PC-9 (cell line): ENCODE measurements at regions not wholly inside any gene's neighbourhood (a gene's known extent, or its start where the extent isn't known, plus 50 kb on each side); places are given as distances from the start of the nearest gene placed in this dataset.

Source experiments
- BruUV-seq: library from RNA; stranded (reverse); fragments of 400-500 nt; replicated peaks from 2 replicates; lab custom pipeline; 2021; lab: Mats Ljungman, UMichigan
- CTCF ChIA-PET: fragments of 300-600 bp; sonication (Branson Sonifier 250); formaldehyde crosslinking; loops from one replicate; lab custom pipeline; 2022; ENCODE audit warnings: antibody characterized with exemption; lab: Charles Lee
- POLR2A ChIA-PET: fragments of 300-600 bp; sonication (Branson Sonifier 250); formaldehyde crosslinking; loops from one replicate; lab custom pipeline; 2022; ENCODE audit warnings: antibody characterized with exemption; ENCODE audit not compliant: unreplicated experiment; lab: Charles Lee
- DNase-seq, 2 experiments: peaks; one replicate each; pipeline versions ENCODE4 v3.0.0 to v3.0.0-alpha.2; 2015 to 2022; ENCODE audit warnings: mixed read lengths in 1 of 2
- H2AFZ ChIP-seq: fragments of 200-600 bp; sonication (generic); 2 replicates; pipeline ENCODE4 v1.8.1; 2017; ENCODE audit warnings: antibody characterized with exemption
- H3F3A ChIP-seq: fragments of 200-600 bp; sonication (generic); 2 replicates; pipeline ENCODE4 v1.8.1; 2017; ENCODE audit warnings: antibody characterized with exemption, mild to moderate bottlenecking, low read depth; ENCODE audit not compliant: insufficient read depth
- H3K27ac ChIP-seq: fragments of 200-600 bp; sonication (generic); 2 replicates; pipeline ENCODE4 v1.6.1; 2016; ENCODE audit warnings: mixed run types
- H3K27me3 ChIP-seq: fragments of 200-600 bp; sonication (generic); 2 replicates; pipeline ENCODE4 v1.6.1; 2016; ENCODE audit warnings: low read depth, mixed run types; ENCODE audit not compliant: insufficient read depth
- H3K36me3 ChIP-seq: fragments of 200-600 bp; sonication (generic); 2 replicates; pipeline ENCODE4 v1.6.1; 2016; ENCODE audit warnings: low read depth, mixed run types
- H3K4me1 ChIP-seq: fragments of 200-600 bp; sonication (generic); replicated peaks from 2 replicates; pipeline ENCODE4 v1.6.1; 2016; ENCODE audit warnings: mixed run types; ENCODE audit not compliant: insufficient read depth
- H3K4me2 ChIP-seq: fragments of 200-600 bp; sonication (generic); 2 replicates; pipeline ENCODE4 v1.6.1; 2017; ENCODE audit warnings: mixed run types
- H3K4me3 ChIP-seq: fragments of 200-600 bp; sonication (generic); 2 replicates; pipeline ENCODE4 v1.6.1; 2016; ENCODE audit warnings: mixed run types
- H3K79me2 ChIP-seq: fragments of 200-600 bp; sonication (generic); 2 replicates; pipeline ENCODE4 v1.6.1; 2017; ENCODE audit warnings: low read depth, mixed run types
- H3K9me2 ChIP-seq: fragments of 200-600 bp; sonication (generic); 2 replicates; pipeline ENCODE4 v1.8.1; 2017; ENCODE audit warnings: mild to moderate bottlenecking; ENCODE audit not compliant: insufficient read depth
- H3K9me3 ChIP-seq: fragments of 200-600 bp; sonication (generic); 2 replicates; pipeline ENCODE4 v1.8.1; 2016; ENCODE audit warnings: low read depth; ENCODE audit not compliant: insufficient read depth
- H4K20me1 ChIP-seq: fragments of 200-600 bp; sonication (generic); 2 replicates; pipeline ENCODE4 v1.8.1; 2017; ENCODE audit not compliant: insufficient read depth
- CTCF ChIP-seq: fragments of 200-600 bp; sonication (generic); conservative IDR thresholded peaks from 2 replicates; pipeline ENCODE4 v1.6.1; 2017; ENCODE audit warnings: mixed run types, antibody characterized with exemption, mild to moderate bottlenecking, moderate library complexity
- EZH2 ChIP-seq: fragments of 200-600 bp; sonication (generic); IDR thresholded peaks from 2 replicates; pipeline ENCODE4 v1.8.0; 2017; ENCODE audit warnings: antibody characterized with exemption, low read depth
- intact Hi-C: fragments of 100-400 bp; cut with micrococcal nuclease; formaldehyde crosslinking; loops from one replicate; pipeline ENCODE4 v1.10.0; 2022; ENCODE audit not compliant: unreplicated experiment

GRCh38 chr12:13288937-13289652 lies 92.6 kb downstream of the EMP1 start:
- no peak for TF ChIP-seq EZH2
- POLR2A ChIA-PET, result no interaction called here
- no peak overlapping the region for H3K27ac ChIP-seq
- H3K27me3 ChIP-seq, result no peaks in the 10 kb centered on the region
- no peaks in the 10 kb centered on the region for H4K20me1 ChIP-seq
- no peaks in the 10 kb centered on the region for H3K4me1 ChIP-seq
- intact Hi-C loops, result no loop called here
- H3K9me2 ChIP-seq, result no peaks in the 10 kb centered on the region
- no peaks in the 10 kb centered on the region for H3K9me3 ChIP-seq
- H3K4me3 ChIP-seq, result no peak overlapping the region
- H3F3A ChIP-seq, result no peaks in the 10 kb centered on the region
- H3K36me3 ChIP-seq, result no peaks in the 10 kb centered on the region
- CTCF ChIA-PET, result no interaction called here
- DNase-seq, result no peak
- no peaks in the 10 kb centered on the region for H3K79me2 ChIP-seq
- no peak overlapping the region for H2AFZ ChIP-seq
- BruUV-seq, result no TSS peak
- H3K4me2 ChIP-seq, result no peak overlapping the region

- CTCF ChIA-PET, result no interaction called here
- TF ChIP-seq EZH2, result no peak
- TF ChIP-seq CTCF, result no peak
- intact Hi-C loops, result no loop called here
- Histone ChIP-seq H3K4me1 (no peaks in the 10 kb centered on the region), H3K79me2 (no peaks in the 10 kb centered on the region), H3K9me2 (no peaks in the 10 kb centered on the region), H3K4me3 (no peak overlapping the region), H3K27me3 (no peaks in the 10 kb centered on the region), H3F3A (no peaks in the 10 kb centered on the region), H3K27ac (no peak overlapping the region), H4K20me1 (no peaks in the 10 kb centered on the region), H3K4me2 (no peak overlapping the region), H3K36me3 (no peaks in the 10 kb centered on the region), H2AFZ (no peak overlapping the region), H3K9me3 (no peaks in the 10 kb centered on the region)
- no peak for DNase-seq
- POLR2A ChIA-PET, result no interaction called here
- BruUV-seq, result no TSS peak
These were observed 92.0 kb downstream of the EMP1 start for GRCh38 chr12:13288501-13288900.

GRCh38 chr12:13283867-13284266 lies 87.3 kb downstream of the EMP1 start:
- no peaks in the 10 kb centered on the region for H3K9me2 ChIP-seq
- no TSS peak for BruUV-seq
- DNase-seq, result no peak
- no peaks in the 10 kb centered on the region for H4K20me1 ChIP-seq
- no peak overlapping the region for H3K4me3 ChIP-seq
- H3K9me3 ChIP-seq, result no peaks in the 10 kb centered on the region; the same call in 1 of the 2 replicates
- H3K27ac ChIP-seq, result no peak overlapping the region
- H3K4me2 ChIP-seq, result no peak overlapping the region
- ChIA-PET POLR2A (no interaction called here), CTCF (interaction anchor here (1.6 kb wide), 1 partner anchor 29 kb away, joined by 10 read pairs; no protein-coding TSS in a partner anchor)
- H2AFZ ChIP-seq, result no peak overlapping the region
- H3K4me1 ChIP-seq, result no peaks in the 10 kb centered on the region
- no peaks in the 10 kb centered on the region for H3K36me3 ChIP-seq
- no peaks in the 10 kb centered on the region for H3F3A ChIP-seq
- no peaks in the 10 kb centered on the region for H3K27me3 ChIP-seq
- intact Hi-C loops, result no loop called here
- no peak for TF ChIP-seq CTCF
- no peak for TF ChIP-seq EZH2
- no peaks in the 10 kb centered on the region for H3K79me2 ChIP-seq
